GM19035 (cell line): ENCODE measurements at regions not wholly inside any gene's neighbourhood (a gene's known extent, or its start where the extent isn't known, plus 50 kb on each side); places are given as distances from the start of the nearest gene placed in this dataset.
"Not testable (repeated sequence)": the region's sequence is repeated elsewhere in the genome, so short reads cannot be mapped to it uniquely, and the experiment has no call there.

ENCODE experiments used
- ATAC-seq: cut with Tn5 transposase; IDR thresholded peaks from one replicate; pipeline ENCODE4 v1.9.1; 2021; ENCODE audit not compliant: unreplicated experiment

GRCh38 chr5:83001796-83002381, 75.3 kb downstream of the TMEM167A start:
- ATAC-seq: no peak

DNA sequence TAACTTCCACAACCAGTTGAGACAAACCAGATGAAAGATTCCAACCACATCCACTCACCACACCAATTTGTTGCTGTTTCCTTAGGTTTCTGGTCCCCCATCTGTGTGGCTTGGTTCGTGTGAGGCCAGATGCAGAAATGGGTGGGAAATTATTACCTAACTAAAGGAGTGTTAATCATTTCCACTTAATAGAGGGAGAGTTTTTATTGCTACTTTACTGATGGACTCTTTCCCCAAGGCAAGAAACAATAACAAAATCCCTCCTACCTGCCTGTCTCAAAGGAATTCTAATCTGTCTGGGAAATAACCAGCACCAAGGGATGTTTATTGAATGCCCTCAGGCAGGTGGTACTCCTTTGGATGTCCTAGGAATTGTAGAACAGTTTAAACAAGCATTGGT, 76.3 kb downstream of the TMEM167A start:
- ATAC-seq: no peak

GRCh38 chr5:83000428-83000827, 76.8 kb downstream of the TMEM167A start:
- ATAC-seq: no peak

GRCh38 chr5:82993416-82993815, 83.8 kb downstream of the TMEM167A start:
- no peak for ATAC-seq

DNA sequence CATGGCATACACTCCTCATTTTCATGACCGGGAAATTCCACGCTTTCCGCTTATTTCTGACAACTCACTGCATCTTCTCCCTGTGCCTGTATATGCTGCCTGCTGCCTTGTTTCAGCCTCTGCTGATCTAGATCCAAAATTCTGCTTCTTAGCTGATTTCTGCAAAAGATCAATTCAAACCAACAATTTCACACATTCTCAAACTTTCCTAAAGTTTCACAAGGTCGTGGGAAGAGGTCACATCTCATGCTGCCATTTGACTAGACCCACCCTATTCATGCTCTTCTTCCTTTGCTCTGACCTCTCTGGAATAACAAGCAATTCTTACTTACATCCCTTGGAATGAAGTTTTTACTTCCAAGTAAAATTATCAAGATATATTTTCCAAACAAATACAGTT, 84.5 kb downstream of the TMEM167A start:
- ATAC-seq: no peak

GRCh38 chr5:82991678-82992323, 85.4 kb downstream of the TMEM167A start:
- ATAC-seq: no peak

GRCh38 chr5:82991059-82991458, 86.1 kb downstream of the TMEM167A start:
- ATAC-seq: no peak

GRCh38 chr5:82987188-82987587, 90.0 kb downstream of the TMEM167A start:
- no peak for ATAC-seq

- ATAC-seq: no peak
Measured at GRCh38 chr5:82986404-82986803, 90.8 kb downstream of the TMEM167A start.

GRCh38 chr5:82985763-82986162, 91.4 kb downstream of the TMEM167A start:
- no peak for ATAC-seq

DNA sequence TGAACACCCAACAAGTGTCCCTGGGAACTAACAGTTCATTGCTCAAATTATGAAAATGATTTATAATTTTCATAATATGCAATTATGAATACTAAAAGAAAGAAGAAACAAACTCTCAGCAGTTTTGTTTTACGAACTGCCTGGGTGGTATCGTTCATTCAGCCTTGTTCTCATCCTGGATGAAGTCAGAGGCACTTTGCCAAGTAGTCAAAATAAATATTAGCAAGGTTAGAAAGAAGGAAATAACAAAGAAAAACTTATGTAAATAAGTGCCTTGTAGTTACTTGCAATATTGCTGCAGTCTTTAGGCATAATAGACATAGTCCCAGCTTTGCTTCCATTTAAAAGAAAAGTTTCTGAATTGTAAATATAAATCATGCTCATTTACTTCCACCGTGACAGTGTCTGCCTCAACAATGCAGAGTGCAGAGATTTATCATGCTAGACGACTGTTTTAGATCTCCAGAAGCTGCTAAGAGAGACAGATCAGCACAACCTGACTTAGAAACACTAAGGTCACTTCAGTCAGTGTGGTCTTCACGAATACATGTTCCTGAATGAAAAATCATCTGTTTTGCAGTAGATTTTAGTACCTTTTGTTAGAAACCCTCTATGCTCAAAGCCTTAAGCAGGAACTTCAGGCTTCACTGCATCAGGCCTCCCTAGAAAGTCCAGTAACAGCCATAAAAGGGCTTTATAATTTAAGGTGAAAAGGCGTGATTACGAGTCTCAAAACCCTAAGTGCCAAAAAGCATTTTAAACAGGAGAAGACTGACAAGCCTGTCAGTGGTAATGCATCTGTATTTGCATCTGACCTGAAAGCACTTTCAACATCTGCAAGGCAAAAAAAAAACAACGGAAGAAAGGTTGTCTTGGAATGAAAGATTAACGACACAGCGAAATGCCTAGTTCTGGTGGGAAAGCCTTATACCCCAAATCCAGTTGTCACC, 92.1 kb downstream of the TMEM167A start:
- ATAC-seq: no peak

DNA sequence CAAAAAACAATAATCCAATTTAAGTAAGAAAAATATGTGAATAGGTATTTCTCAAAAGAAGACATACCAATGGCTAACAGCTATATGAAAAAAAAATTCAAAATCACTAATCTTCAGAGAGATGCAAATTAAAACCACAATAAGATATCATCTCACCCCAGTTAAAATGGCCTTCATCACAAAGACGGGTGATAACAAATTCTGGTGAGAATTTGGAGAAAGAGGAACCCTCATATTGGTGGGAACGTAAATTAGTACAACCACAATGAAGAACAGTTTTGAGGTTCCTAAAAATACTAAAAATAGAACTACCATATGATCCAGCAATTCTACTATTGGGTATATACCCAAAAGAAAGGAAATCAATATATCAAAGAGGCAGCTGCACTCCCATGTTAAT, 94.3 kb downstream of the TMEM167A start:
- no peak for ATAC-seq

DNA sequence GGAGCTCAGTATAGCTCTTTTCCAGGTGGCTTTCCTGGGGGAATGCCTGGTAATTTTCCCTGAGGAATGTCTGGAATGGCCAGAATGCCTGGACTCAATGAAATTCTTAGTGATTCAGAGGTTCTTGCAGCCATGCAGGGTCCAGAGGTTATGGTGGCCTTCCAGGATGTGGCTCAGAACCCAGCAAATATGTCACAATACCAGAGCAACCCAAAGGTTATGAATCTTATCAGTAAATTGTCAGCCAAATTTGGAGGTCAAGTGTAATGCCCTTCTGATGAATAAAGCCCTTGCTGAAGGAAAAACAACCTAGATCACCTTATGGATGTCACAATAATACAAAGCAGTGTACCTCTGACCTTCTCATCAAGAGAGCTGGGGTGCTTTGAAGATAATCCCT, 100.3 kb downstream of the TMEM167A start:
- not testable (repeated sequence) for ATAC-seq

GRCh38 chr5:82975812-82976211, 101.4 kb downstream of the TMEM167A start:
- ATAC-seq: no peak

GRCh38 chr5:82975396-82975795, 101.8 kb downstream of the TMEM167A start:
- no peak for ATAC-seq

GRCh38 chr5:82974346-82974745, 102.8 kb downstream of the TMEM167A start:
- ATAC-seq: not testable (repeated sequence)

- no peak for ATAC-seq
Measured at GRCh38 chr5:82971901-82972300, 105.3 kb downstream of the TMEM167A start.

DNA sequence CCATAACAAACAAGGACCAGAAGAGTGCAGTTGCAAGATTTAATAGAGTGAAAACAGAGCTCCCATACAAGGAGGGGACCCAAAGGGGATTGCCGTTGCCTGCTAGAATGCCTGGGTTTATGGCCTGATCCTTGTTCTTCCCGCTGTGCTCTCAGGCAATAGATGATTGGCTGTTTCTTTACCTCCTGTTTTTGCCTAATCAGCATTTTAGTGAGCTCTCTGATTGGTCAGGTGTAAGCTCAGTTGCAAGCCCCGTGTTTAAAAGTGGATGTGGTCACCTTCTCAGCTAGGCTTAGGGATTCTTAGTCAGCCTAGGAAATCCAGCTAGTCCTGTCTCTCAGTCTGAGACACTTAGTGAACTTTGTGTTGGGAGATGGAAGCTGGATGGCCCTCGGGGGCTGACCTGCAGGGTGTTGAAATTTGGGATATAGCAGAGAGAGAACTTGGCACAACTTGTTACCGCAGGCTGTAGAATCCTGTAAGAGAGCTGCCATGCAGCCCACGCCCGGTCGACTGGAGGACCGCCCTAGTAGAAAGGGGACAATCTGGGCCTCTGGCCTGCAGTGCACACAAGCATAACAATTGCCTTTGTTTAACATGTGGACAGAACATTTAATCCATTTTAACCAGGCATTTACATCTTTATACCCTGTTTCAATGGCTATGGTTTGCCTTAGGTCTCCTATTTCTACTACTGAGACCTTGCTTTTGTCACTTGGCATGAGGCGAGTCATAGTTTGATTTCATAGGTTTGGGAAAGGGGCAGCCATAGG, 106.0 kb downstream of the TMEM167A start:
- ATAC-seq: not testable (repeated sequence)

DNA sequence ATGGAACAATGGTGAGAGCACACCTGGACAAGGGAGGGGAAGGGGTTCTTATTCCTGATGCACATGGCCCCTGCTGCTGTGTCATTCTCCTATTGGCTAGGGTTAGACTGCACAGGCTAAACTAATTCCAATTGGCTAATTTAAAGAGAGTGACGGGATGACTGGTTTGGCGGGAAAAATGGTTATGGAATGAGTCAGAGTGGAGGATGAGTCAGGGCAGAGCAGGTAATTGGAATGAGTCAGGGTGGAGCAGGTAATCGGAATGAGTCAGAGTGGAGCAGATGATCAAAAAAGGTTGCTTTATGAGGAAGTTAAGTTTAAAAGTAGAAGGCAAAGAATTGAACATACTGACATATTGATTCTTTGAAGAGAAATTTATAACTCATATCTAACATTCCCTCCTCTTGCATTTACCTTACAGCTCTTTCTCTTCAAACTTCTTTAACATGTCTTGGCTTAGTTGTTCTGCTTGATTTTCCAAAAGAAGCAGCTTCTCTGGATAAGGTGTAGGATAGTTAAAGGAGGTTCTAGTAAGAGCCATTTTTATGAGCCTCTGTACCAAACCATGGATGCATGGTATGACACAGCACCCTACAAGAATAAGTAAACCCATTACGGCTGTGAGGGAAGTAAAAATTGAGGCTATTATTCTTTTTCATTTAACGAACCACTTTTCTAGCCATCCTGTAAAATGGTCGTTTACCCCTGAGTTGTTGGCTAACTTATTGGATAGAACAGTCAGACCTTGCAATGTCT, 107.8 kb downstream of the TMEM167A start:
- not testable (repeated sequence) for ATAC-seq

DNA sequence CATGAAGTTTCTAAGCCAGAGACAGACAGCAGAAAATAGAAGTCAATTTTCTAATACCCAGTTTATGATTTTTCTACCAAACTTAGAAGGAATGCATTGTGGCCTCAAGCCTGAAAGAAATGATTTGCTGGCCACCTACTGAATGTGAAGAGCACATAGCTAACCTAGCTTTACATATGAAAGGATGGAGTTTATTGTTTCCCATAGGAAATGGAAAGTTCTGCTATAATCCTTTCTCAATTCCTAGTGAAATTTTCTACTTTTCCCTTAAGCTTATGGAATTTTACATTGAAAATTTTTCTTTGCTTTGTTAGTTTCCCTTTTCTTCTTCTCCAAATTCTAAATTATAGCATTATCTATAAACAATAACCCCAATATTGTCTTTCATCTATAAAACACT, 110.1 kb downstream of the TMEM167A start:
- no peak for ATAC-seq
